Cardiac muscle cell (in vitro differentiated cells and primary cell): ENCODE measurements at regions not wholly inside any gene's neighbourhood (a gene's known extent, or its start where the extent isn't known, plus 50 kb on each side); places are given as distances from the start of the nearest gene placed in this dataset.

ENCODE experiments used
- DNase-seq, 2 donors: peaks; one replicate each; pipeline versions ENCODE4 v3.0.0 to v3.0.0-alpha.2; 2010 to 2017; ENCODE audit warnings: low read depth in 1 of 2, low spot score in 1 of 2
- H3K27ac ChIP-seq: fragments of 200-600 bp; sonication (generic); 2 replicates; pipeline ENCODE4 v1.5.1; 2016
- H3K27me3 ChIP-seq: fragments of 200-600 bp; sonication (generic); 2 replicates; pipeline ENCODE4 v1.6.0; 2016; ENCODE audit warnings: control low read depth
- H3K36me3 ChIP-seq: fragments of 200-600 bp; sonication (generic); 2 replicates; pipeline ENCODE4 v1.5.1; 2016; ENCODE audit warnings: control low read depth
- H3K4me1 ChIP-seq: fragments of 200-600 bp; sonication (generic); 2 replicates; pipeline ENCODE4 v1.8.1; 2017; ENCODE audit warnings: low read depth, mild to moderate bottlenecking, mixed run types
- H3K4me3 ChIP-seq: fragments of 200-600 bp; sonication (generic); 2 replicates; pipeline ENCODE4 v1.5.1; 2016; ENCODE audit warnings: mild to moderate bottlenecking
- H3K9me3 ChIP-seq: fragments of 200-600 bp; sonication (generic); 2 replicates; pipeline ENCODE4 v1.5.1; 2017; ENCODE audit warnings: low read depth, mild to moderate bottlenecking, control low read depth
- CTCF ChIP-seq: IDR thresholded peaks from 2 replicates; pipeline ENCODE4 v1.5.1; 2012; ENCODE audit warnings: low read depth, mild to moderate bottlenecking, low read length

- Histone ChIP-seq H3K9me3 (no peaks in the 10 kb centered on the region), H3K27ac (no peak overlapping the region), H3K4me3 (no peak overlapping the region), H3K36me3 (no peaks in the 10 kb centered on the region), H3K4me1 (no peaks in the 10 kb centered on the region), H3K27me3 (no peaks in the 10 kb centered on the region)
- TF ChIP-seq CTCF: no peak
- no peak for DNase-seq
Observed at GRCh38 chr3:5673521-5673920, 486.0 kb downstream of the EDEM1 start.

GRCh38 chr3:5675319-5675718 lies 487.8 kb downstream of the EDEM1 start:
- no peaks in the 10 kb centered on the region for H3K4me1 ChIP-seq
- TF ChIP-seq CTCF: no peak
- no peak overlapping the region for H3K4me3 ChIP-seq
- no peaks in the 10 kb centered on the region for H3K27me3 ChIP-seq
- H3K27ac ChIP-seq: no peak overlapping the region
- H3K36me3 ChIP-seq: no peaks in the 10 kb centered on the region
- no peak for DNase-seq
- no peaks in the 10 kb centered on the region for H3K9me3 ChIP-seq

- no peak for TF ChIP-seq CTCF
- Histone ChIP-seq H3K36me3 (no peaks in the 10 kb centered on the region), H3K27me3 (no peaks in the 10 kb centered on the region), H3K9me3 (no peaks in the 10 kb centered on the region), H3K4me1 (no peaks in the 10 kb centered on the region), H3K4me3 (no peak overlapping the region), H3K27ac (no peak overlapping the region)
- no peak for DNase-seq
Observed at GRCh38 chr3:5677555-5677954, 490.0 kb downstream of the EDEM1 start.

GRCh38 chr3:5678248-5678647 lies 490.7 kb downstream of the EDEM1 start:
- no peak overlapping the region for H3K4me3 ChIP-seq
- no peak for TF ChIP-seq CTCF
- H3K36me3 ChIP-seq: no peaks in the 10 kb centered on the region
- no peaks in the 10 kb centered on the region for H3K4me1 ChIP-seq
- DNase-seq: no peak
- no peaks in the 10 kb centered on the region for H3K9me3 ChIP-seq
- no peak overlapping the region for H3K27ac ChIP-seq
- no peaks in the 10 kb centered on the region for H3K27me3 ChIP-seq

GRCh38 chr3:5678844-5679243 lies 491.3 kb downstream of the EDEM1 start:
- DNase-seq: no peak
- H3K4me3 ChIP-seq: no peak overlapping the region
- H3K36me3 ChIP-seq: no peaks in the 10 kb centered on the region
- H3K27ac ChIP-seq: no peak overlapping the region
- no peaks in the 10 kb centered on the region for H3K27me3 ChIP-seq
- no peak for TF ChIP-seq CTCF
- H3K4me1 ChIP-seq: no peaks in the 10 kb centered on the region
- H3K9me3 ChIP-seq: no peaks in the 10 kb centered on the region

GRCh38 chr3:5687230-5687629 lies 499.7 kb downstream of the EDEM1 start:
- Histone ChIP-seq H3K4me1 (no peaks in the 10 kb centered on the region), H3K36me3 (no peaks in the 10 kb centered on the region), H3K27me3 (no peaks in the 10 kb centered on the region), H3K9me3 (no peaks in the 10 kb centered on the region), H3K4me3 (no peak overlapping the region), H3K27ac (no peak overlapping the region)
- DNase-seq: no peak
- TF ChIP-seq CTCF: no peak
